Duodenal mucosa (tissue), 2 donors: ENCODE measurements at regions not wholly inside any gene's neighbourhood (a gene's known extent, or its start where the extent isn't known, plus 50 kb on each side); places are given as distances from the start of the nearest gene placed in this dataset.

ENCODE experiments used
- H3K27ac ChIP-seq: one replicate; pipeline ENCODE4 v1.7.0; 2013; ENCODE audit warnings: low read depth, low read length
- H3K27me3 ChIP-seq, 2 donors: one replicate each; pipeline ENCODE4 v1.7.0; 2013; ENCODE audit warnings: low read length in 2 of 2, control low read depth in 1 of 2; ENCODE audit not compliant: insufficient read depth in 2 of 2, control insufficient read depth in 1 of 2
- H3K36me3 ChIP-seq, 2 donors: one replicate each; pipeline ENCODE4 v1.7.0; 2013; ENCODE audit warnings: low read length in 2 of 2, control low read depth in 1 of 2; ENCODE audit not compliant: insufficient read depth in 2 of 2, control insufficient read depth in 1 of 2
- H3K4me1 ChIP-seq, 2 donors: one replicate each; pipeline ENCODE4 v1.7.0; 2013; ENCODE audit warnings: low read length in 2 of 2, control low read depth in 1 of 2; ENCODE audit not compliant: insufficient read depth in 2 of 2, control insufficient read depth in 1 of 2
- H3K4me3 ChIP-seq, 2 donors: one replicate each; pipeline ENCODE4 v1.7.0; 2013; ENCODE audit warnings: low read length in 2 of 2, low read depth in 1 of 2
- H3K9ac ChIP-seq, 2 donors: one replicate each; pipeline ENCODE4 v1.7.0; 2013; ENCODE audit warnings: low read length in 2 of 2, low read depth in 1 of 2
- H3K9me3 ChIP-seq, 2 donors: one replicate each; pipeline ENCODE4 v1.7.0; 2013; ENCODE audit warnings: low read length in 2 of 2, control low read depth in 1 of 2; ENCODE audit not compliant: control insufficient read depth in 1 of 2

DNA sequence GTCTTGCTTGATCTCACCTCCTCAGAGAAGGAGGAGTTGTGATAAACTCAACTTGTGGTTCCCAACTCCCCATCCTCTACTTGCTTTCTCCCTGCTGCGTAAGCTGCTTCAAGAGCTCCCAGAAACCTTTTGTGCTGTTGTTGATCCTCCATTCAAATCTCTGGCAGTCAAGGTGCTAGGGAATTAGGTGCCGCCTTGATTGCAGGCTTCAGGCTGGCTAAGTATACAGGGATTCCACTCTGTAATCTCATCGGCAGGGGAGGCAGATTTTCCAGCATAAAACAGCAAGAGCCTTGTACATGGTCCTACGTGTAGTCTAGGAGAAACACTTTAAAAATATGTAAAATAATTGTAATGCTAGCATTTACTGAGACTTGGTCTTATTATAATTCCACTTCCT is 116.2 kb upstream of the DDX18 start:
- Histone ChIP-seq H3K4me1 (no peaks in the 10 kb centered on the region), H3K27ac (no peak overlapping the region)

DNA sequence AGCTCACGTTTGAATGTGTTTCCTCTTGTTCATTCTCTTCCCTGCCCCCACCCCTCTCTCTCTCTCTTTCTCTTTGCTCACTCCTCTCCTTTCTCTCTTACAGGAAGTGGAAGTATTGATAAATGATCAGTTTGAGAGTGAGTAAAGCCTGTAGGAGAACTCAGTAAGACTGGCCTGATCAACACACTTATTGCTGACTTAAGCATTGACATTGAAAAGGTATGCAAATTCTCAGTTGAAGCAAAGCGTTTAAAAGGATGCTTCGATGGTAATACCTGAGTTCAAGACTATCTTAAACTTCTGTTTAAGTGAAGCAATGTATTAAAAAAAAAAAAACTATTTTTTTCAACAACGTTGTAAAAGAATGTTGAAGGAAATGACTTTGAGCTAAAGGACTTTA is 115.7 kb upstream of the DDX18 start:
- Histone ChIP-seq H3K27me3 (no peaks in the 10 kb centered on the region), H3K9me3 (no peaks in the 10 kb centered on the region), H3K9ac (no peak overlapping the region), H3K4me1 (no peaks in the 10 kb centered on the region), H3K27ac (no peak overlapping the region), H3K4me3 (no peak overlapping the region), H3K36me3 (no peaks in the 10 kb centered on the region)

More for the DNA sequence above, 116.2 kb upstream of the DDX18 start:
- Histone ChIP-seq H3K36me3 (no peaks in the 10 kb centered on the region), H3K27me3 (no peaks in the 10 kb centered on the region), H3K4me3 (no peak overlapping the region), H3K9ac (no peak overlapping the region), H3K9me3 (no peaks in the 10 kb centered on the region)

DNA sequence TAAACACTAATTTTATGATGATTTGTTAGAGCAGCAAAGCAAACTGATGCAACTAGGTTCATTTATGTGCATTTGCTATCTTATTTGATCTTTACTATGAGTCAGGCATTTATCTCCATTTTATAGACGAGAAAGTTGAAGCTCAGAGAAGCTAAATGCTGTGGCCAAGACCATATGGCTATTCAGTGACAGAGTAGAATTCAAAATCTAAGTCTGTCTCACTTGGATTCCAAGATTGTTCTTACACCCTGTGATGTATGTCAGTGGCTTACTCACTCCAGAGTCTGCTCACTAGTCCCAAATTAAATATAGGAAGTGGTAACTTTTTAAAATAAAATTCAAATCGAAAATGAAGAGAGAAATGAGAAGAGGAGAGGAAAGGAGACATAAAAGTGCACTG is 114.0 kb upstream of the DDX18 start:
- Histone ChIP-seq H3K4me3 (no peak overlapping the region), H3K27ac (no peak overlapping the region), H3K4me1 (no peaks in the 10 kb centered on the region), H3K27me3 (no peaks in the 10 kb centered on the region), H3K9ac (no peak overlapping the region), H3K9me3 (no peaks in the 10 kb centered on the region), H3K36me3 (no peaks in the 10 kb centered on the region)

DNA sequence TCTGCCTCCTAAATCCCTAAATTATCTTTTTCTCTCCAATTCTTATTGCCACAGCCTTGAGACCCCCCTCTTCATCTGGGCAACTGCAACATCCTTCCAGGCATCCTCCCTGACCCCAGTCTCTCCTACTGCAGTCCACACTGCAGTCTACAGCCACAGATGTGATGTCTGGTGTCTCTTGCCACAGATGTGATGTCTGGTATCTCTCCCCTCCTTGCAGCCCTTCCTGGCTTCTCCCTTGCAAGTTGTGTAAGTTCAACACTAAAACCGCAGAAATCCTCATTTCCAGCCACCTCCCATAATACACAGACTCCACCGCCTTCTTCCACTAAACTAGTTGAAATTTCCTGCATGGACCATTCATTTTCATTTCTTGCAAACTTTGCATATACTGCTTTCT is 113.1 kb upstream of the DDX18 start:
- Histone ChIP-seq H3K27me3 (no peaks in the 10 kb centered on the region), H3K4me1 (no peaks in the 10 kb centered on the region)

DNA sequence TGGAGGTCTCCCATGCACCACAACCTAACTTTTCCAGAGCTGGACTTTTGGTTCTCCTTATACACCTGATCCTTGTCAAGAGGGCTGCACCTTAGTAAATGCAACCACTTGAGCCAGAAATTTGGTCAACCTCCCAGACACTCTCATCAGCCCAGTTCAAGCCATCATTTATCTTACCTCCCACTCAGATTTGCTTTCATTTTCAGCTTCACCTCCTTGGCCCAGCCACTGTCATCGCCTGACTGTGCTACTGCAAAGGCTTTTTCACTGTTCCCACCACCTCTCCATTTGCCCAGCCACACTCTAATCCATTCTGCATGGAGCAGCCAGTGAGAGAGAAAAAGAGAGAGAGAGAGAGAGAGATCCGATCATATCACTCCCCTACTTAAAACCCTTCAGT is 112.4 kb upstream of the DDX18 start:
- H3K4me1 ChIP-seq: no peaks in the 10 kb centered on the region
- no peak overlapping the region for H3K4me3 ChIP-seq
- H3K9me3 ChIP-seq: no peaks in the 10 kb centered on the region

More for the DNA sequence above, 113.1 kb upstream of the DDX18 start:
- Histone ChIP-seq H3K27ac (no peak overlapping the region), H3K9ac (no peak overlapping the region), H3K4me3 (no peak overlapping the region), H3K36me3 (no peaks in the 10 kb centered on the region), H3K9me3 (no peaks in the 10 kb centered on the region)

DNA sequence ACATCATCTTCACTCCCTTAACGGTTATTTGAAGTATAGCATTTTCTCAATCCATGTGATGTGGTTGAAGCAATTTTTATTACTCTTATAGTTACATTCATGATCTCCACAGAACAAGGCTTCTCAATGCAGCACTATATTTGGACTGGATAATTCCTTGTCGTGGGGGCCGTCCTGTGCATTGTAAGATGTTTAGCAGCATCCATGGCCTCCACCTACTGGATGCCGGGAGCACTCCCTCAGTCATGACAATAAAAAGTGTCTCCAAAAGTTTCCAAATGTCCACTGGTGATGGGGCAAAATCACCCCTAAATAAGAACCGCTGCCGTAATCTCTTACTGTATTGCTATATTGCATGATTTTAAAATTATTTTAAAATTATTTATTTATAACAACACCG is 110.6 kb upstream of the DDX18 start:
- Histone ChIP-seq H3K27me3 (no peaks in the 10 kb centered on the region), H3K36me3 (no peaks in the 10 kb centered on the region), H3K4me1 (no peaks in the 10 kb centered on the region), H3K4me3 (no peak overlapping the region), H3K27ac (no peak overlapping the region), H3K9me3 (no peaks in the 10 kb centered on the region), H3K9ac (no peak overlapping the region)

More for the DNA sequence above, 112.4 kb upstream of the DDX18 start:
- Histone ChIP-seq H3K27me3 (no peaks in the 10 kb centered on the region), H3K9ac (no peak overlapping the region), H3K36me3 (no peaks in the 10 kb centered on the region), H3K27ac (no peak overlapping the region)

DNA sequence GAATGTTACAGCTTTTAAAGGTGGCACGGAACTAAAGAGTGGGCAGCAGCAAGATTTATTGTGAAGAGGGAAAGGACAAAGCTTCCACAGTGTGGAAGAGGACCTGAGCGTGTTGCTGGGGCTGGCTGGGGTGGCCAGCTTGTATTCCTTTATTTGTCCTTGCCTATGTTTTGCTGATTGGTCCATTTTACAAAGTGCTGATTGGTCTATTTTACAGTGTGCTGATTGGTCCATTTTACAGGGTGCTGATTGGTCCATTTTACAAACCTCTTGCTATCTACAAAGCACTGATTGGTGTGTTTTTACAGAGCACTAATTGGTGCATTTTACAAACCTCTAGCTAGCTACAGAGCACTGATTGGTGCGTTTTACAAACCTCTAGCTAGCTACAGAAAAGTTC is 109.7 kb upstream of the DDX18 start:
- no peak overlapping the region for H3K27ac ChIP-seq
- H3K4me1 ChIP-seq: no peaks in the 10 kb centered on the region
- no peak overlapping the region for H3K4me3 ChIP-seq
- H3K36me3 ChIP-seq: no peaks in the 10 kb centered on the region
- H3K9me3 ChIP-seq: no peaks in the 10 kb centered on the region
- H3K27me3 ChIP-seq: no peaks in the 10 kb centered on the region
- no peak overlapping the region for H3K9ac ChIP-seq

DNA sequence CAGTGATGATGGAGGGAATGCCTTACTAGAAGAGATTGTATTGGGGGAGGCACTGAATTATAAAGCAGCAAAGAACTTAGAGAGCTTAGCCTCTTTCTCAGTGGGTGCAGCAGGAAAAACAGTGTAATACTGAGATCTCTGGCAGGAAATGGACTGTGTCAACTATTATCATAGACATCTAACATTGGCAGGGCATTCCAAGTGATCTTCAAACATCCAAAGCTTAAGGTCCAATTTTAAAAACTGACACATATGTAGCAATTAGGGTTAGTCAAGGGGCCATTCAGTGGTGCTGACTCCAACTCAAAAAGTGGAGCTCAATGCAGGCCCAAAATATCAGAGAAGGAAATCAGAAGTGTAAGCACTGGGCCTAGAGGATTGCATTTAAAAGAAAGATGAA is 106.6 kb upstream of the DDX18 start:
- Histone ChIP-seq H3K36me3 (no peaks in the 10 kb centered on the region), H3K9ac (no peak overlapping the region), H3K27ac (no peak overlapping the region), H3K27me3 (no peaks in the 10 kb centered on the region), H3K4me1 (no peaks in the 10 kb centered on the region), H3K4me3 (no peak overlapping the region), H3K9me3 (no peaks in the 10 kb centered on the region)

DNA sequence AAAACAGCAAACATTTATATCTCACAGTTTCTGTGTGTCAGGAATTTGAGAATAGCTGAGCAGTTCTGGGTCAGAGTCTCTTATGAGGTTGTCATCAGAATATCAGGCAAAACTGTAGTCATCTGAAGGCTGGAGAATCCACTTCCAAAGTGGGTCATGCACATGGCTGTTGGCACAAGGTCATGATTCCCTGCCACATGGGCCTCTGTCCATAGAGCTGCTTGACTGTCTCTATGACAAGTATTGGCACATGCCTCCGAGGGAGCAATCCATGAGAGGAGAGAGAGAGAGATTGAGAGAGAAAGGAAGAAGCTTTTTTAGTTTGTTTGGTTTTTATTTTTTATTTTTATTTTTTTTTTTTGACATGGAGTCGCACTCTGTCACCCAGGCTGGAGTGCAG is 101.8 kb upstream of the DDX18 start:
- no peak overlapping the region for H3K9ac ChIP-seq
- no peak overlapping the region for H3K4me3 ChIP-seq
- no peaks in the 10 kb centered on the region for H3K36me3 ChIP-seq
- no peaks in the 10 kb centered on the region for H3K9me3 ChIP-seq
- H3K27me3 ChIP-seq: no peaks in the 10 kb centered on the region
- no peak overlapping the region for H3K27ac ChIP-seq
- H3K4me1 ChIP-seq: no peaks in the 10 kb centered on the region

DNA sequence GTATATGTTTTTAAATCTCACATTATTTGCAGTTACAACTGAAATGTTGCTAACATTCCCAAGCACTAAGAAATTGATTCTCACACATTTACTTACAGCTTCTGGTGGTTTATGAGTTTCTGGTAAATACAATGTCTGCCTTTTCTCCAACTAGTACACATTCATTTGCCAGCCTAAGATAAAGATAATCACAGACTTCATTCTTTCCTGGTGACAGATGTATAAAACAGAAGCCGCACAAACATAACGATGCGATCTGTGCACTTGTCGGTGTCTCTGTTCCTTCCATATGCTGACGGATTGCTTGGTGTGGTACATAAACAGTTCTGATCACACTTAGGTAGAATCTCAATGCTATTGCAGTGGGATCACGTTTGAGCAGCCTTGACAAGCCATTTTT is 100.4 kb upstream of the DDX18 start:
- Histone ChIP-seq H3K4me3 (no peak overlapping the region), H3K9ac (no peak overlapping the region), H3K4me1 (no peaks in the 10 kb centered on the region), H3K9me3 (no peaks in the 10 kb centered on the region), H3K36me3 (no peaks in the 10 kb centered on the region), H3K27me3 (no peaks in the 10 kb centered on the region), H3K27ac (no peak overlapping the region)

DNA sequence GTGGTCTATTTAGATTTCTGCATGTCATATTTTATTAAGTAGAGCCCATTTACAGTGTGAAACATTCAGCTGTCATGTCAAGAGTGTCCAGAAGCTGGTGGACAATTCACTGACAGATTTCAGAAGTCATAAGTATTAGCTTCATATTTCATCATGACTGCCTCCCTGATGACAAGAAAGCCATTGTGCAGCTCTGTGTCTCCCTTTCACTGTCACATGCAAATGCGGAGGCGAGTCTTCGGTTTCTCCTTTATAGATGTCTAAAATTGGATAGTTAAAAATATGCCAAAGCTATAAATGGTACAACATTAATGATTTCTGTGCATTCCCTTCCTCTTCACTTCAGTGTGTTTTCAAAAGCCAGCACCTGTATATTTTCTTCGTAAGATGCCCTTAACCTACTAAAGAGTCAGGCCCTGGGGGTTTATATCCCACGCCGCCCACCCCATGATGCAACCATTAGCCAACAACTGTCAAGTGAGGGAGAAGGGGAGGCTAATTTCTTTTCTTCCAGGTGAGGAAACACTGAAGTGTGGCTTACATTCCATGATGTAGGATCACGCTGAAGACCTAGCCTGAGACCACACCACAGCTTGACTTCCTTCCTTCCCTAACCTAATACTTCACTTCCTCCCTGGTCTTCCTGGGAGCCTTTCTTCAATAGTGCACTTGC is 99.6 kb upstream of the DDX18 start:
- H3K4me3 ChIP-seq: no peak overlapping the region
- H3K36me3 ChIP-seq: no peaks in the 10 kb centered on the region
- H3K4me1 ChIP-seq: no peaks in the 10 kb centered on the region
- no peak overlapping the region for H3K27ac ChIP-seq
- no peaks in the 10 kb centered on the region for H3K9me3 ChIP-seq
- H3K9ac ChIP-seq: no peak overlapping the region
- H3K27me3 ChIP-seq: no peaks in the 10 kb centered on the region
